SK-N-SH (cell line): ENCODE measurements at regions not wholly inside any gene's neighbourhood (a gene's known extent, or its start where the extent isn't known, plus 50 kb on each side); places are given as distances from the start of the nearest gene placed in this dataset.

Source experiments
- CTCF ChIA-PET: fragments of 300-600, 350-600 bp; formaldehyde crosslinking; extraction: SDS; loops from one replicate; lab custom pipeline; 2021; lab: Yijun Ruan, JAX
- POLR2A ChIA-PET: fragments of 350-600 bp; sonication (Branson Sonifier 250); formaldehyde crosslinking; extraction: SDS; loops from one replicate; lab custom pipeline; 2020; ENCODE audit warnings: antibody characterized with exemption, inconsistent platforms; lab: Yijun Ruan, JAX
- DNase-seq: peaks from one replicate; pipeline ENCODE4 v3.0.0; 2012
- H2AFZ ChIP-seq: fragments of 200-600 bp; sonication (generic); 2 replicates; pipeline ENCODE4 v1.8.1; 2016; ENCODE audit warnings: antibody characterized with exemption, mild to moderate bottlenecking, low read depth
- H3F3A ChIP-seq: fragments of 200-600 bp; sonication (generic); replicated peaks from 2 replicates; pipeline ENCODE3; 2016; ENCODE audit warnings: antibody characterized with exemption, mild to moderate bottlenecking; ENCODE audit not compliant: insufficient read depth
- H3K27ac ChIP-seq, 2 experiments: fragments of 200-500 bp in 1 of 2; fragments of 200-600 bp in 1 of 2; sonication (Bioruptor generic) in 1 of 2; sonication (generic), shearing (Covaris generic) in 1 of 2; 2 replicates each; pipeline versions ENCODE4 v1.5.1 to v1.6.1; 2014 to 2016; ENCODE audit warnings: low read depth in 2 of 2, inconsistent platforms in 1 of 2, low read length in 1 of 2, mild to moderate bottlenecking in 1 of 2, mixed read lengths in 1 of 2
- H3K27me3 ChIP-seq: fragments of 200-600 bp; sonication (generic), shearing (Covaris generic); 2 replicates; pipeline ENCODE4 v1.6.1; 2016; ENCODE audit warnings: mixed run types; ENCODE audit not compliant: insufficient read depth
- H3K36me3 ChIP-seq, 2 experiments: fragments of 200-500 bp in 1 of 2; fragments of 200-600 bp in 1 of 2; sonication (Bioruptor generic) in 1 of 2; sonication (generic) in 1 of 2; replicated peaks in 1 of 2; 2 replicates each; pipeline versions ENCODE3 to v1.5.1; 2014 to 2016; ENCODE audit warnings: low read length in 1 of 2, mild to moderate bottlenecking in 1 of 2; ENCODE audit not compliant: insufficient read depth in 2 of 2, control insufficient read depth in 1 of 2
- H3K4me1 ChIP-seq, 2 experiments: fragments of 200-500 bp in 1 of 2; fragments of 200-600 bp in 1 of 2; sonication (Bioruptor generic) in 1 of 2; sonication (generic), shearing (Covaris generic) in 1 of 2; 2 replicates each; pipeline versions ENCODE4 v1.5.1 to v1.6.1; 2014 to 2016; ENCODE audit warnings: low read depth in 1 of 2, low read length in 1 of 2, mixed run types in 1 of 2; ENCODE audit not compliant: insufficient read depth in 2 of 2, control insufficient read depth in 1 of 2
- H3K4me2 ChIP-seq: fragments of 200-600 bp; sonication (generic), shearing (Covaris generic); 2 replicates; pipeline ENCODE4 v1.6.1; 2017; ENCODE audit warnings: mixed run types
- H3K4me3 ChIP-seq, 2 experiments: fragments of 200-500 bp in 1 of 2; fragments of 200-600 bp in 1 of 2; sonication (Bioruptor generic) in 1 of 2; sonication (generic), shearing (Covaris generic) in 1 of 2; 2 replicates each; pipeline versions ENCODE4 v1.5.1 to v1.8.1; 2014 to 2016; ENCODE audit warnings: low read depth in 2 of 2, inconsistent platforms in 1 of 2, low read length in 1 of 2, mild to moderate bottlenecking in 1 of 2, mixed read lengths in 1 of 2, moderate library complexity in 1 of 2
- H3K79me2 ChIP-seq: fragments of 200-600 bp; sonication (generic); 2 replicates; pipeline ENCODE4 v1.8.1; 2017; ENCODE audit warnings: mild to moderate bottlenecking; ENCODE audit not compliant: insufficient read depth
- H3K9ac ChIP-seq: fragments of 200-600 bp; sonication (generic); 2 replicates; pipeline ENCODE4 v1.6.1; 2017; ENCODE audit warnings: mixed run types
- H3K9me2 ChIP-seq: fragments of 200-600 bp; sonication (generic); 2 replicates; pipeline ENCODE4 v1.6.1; 2017; ENCODE audit warnings: mixed run types
- H3K9me3 ChIP-seq: fragments of 200-600 bp; sonication (generic); 2 replicates; pipeline ENCODE4 v1.6.1; 2017; ENCODE audit warnings: mixed run types, mild to moderate bottlenecking, moderate library complexity
- H4K20me1 ChIP-seq: fragments of 200-600 bp; sonication (generic); 2 replicates; pipeline ENCODE4 v1.6.1; 2017; ENCODE audit warnings: mild to moderate bottlenecking, mixed run types; ENCODE audit not compliant: insufficient read depth
- CTCF ChIP-seq: fragments of 200-600 bp; sonication (generic); IDR thresholded peaks from 2 replicates; pipeline ENCODE4 v1.6.1; 2017; ENCODE audit warnings: antibody characterized with exemption, mild to moderate bottlenecking, moderate library complexity
- MAX ChIP-seq: IDR thresholded peaks from 2 replicates; pipeline ENCODE4 v1.4.0; 2012; ENCODE audit warnings: low read depth
- MXI1 ChIP-seq: IDR thresholded peaks from 2 replicates; pipeline ENCODE4 v1.6.1; 2012; ENCODE audit warnings: mild to moderate bottlenecking, low read depth, low read length, improper control_type of control experiment
- RAD21 ChIP-seq: IDR thresholded peaks from 2 replicates; pipeline ENCODE4 v1.6.1; 2012; ENCODE audit warnings: mild to moderate bottlenecking, low read length
- RCOR1 ChIP-seq: fragments of 150-350 bp; IDR thresholded peaks from 2 replicates; pipeline ENCODE4 v1.6.1; 2017; ENCODE audit warnings: antibody characterized with exemption, low read length
- RFX5 ChIP-seq: IDR thresholded peaks from 2 replicates; pipeline ENCODE4 v1.6.1; 2012; ENCODE audit warnings: mild to moderate bottlenecking, improper control_type of control experiment, low read length
- RXRA ChIP-seq: IDR thresholded peaks from 2 replicates; pipeline ENCODE4 v1.4.0; 2012; ENCODE audit warnings: low read depth, mild to moderate bottlenecking, borderline replicate concordance
- SIN3A ChIP-seq: IDR thresholded peaks from 2 replicates; pipeline ENCODE4 v1.6.1; 2012; ENCODE audit warnings: low read depth, mild to moderate bottlenecking, low read length, moderate library complexity, borderline replicate concordance
- TAF1 ChIP-seq: IDR thresholded peaks from 2 replicates; pipeline ENCODE4 v1.6.1; 2012; ENCODE audit warnings: low read depth, mild to moderate bottlenecking, low read length, moderate library complexity, borderline replicate concordance
- TCF12 ChIP-seq: IDR thresholded peaks from 2 replicates; pipeline ENCODE4 v1.4.0; 2012
- USF1 ChIP-seq: IDR thresholded peaks from 2 replicates; pipeline ENCODE4 v1.4.0; 2012; ENCODE audit warnings: low read depth, borderline replicate concordance
- USF2 ChIP-seq: fragments of 150-350 bp; IDR thresholded peaks from 2 replicates; pipeline ENCODE4 v1.6.1; 2017; ENCODE audit warnings: antibody characterized with exemption, low read length, low read depth, borderline replicate concordance
- ZBTB33 ChIP-seq: IDR thresholded peaks from 2 replicates; pipeline ENCODE4 v1.4.0; 2012; ENCODE audit warnings: low read depth, borderline replicate concordance
- WGBS: methylation state at CpG from one replicate; pipeline ENCODE4 v1.1.6; 2017; ENCODE audit warnings: low lambda C conversion rate; 5-methylcytosine and 5-hydroxymethylcytosine counted together
- TF ChIP-seq, protein P1 (sequence below): IDR thresholded peaks from 2 replicates; pipeline ENCODE4; 2012

- WGBS, result 76% methylated on average over 4 of the region's 4 CpGs
- H3K79me2 ChIP-seq, result no peaks in the 10 kb centered on the region
Observed at GRCh38 chr5:91635950-91636734, 253.0 kb upstream of the ARRDC3 start.

More at GRCh38 chr5:91635950-91636734, 253.0 kb upstream of the ARRDC3 start:
- no peaks in the 10 kb centered on the region for H3K9me2 ChIP-seq
- no peaks in the 10 kb centered on the region for H4K20me1 ChIP-seq
- no peak overlapping the region for H3K9ac ChIP-seq
- no peak overlapping the region for H3K27ac ChIP-seq
- H3K4me3 ChIP-seq, result no peak overlapping the region
- ChIA-PET POLR2A (no interaction called here), CTCF (no interaction called here)
- no peaks in the 10 kb centered on the region; a peak in 1 of 4 replicates for H3K4me1 ChIP-seq
- no peak for TF ChIP-seq MXI1
- no peak for TF ChIP-seq USF1
- TF ChIP-seq RFX5, result no peak
- TF ChIP-seq TAF1, result no peak
- TF ChIP-seq TCF12, result no peak
- TF ChIP-seq RCOR1, result no peak
- TF ChIP-seq SIN3A, result no peak
- no peak for TF ChIP-seq RXRA
- no peak for TF ChIP-seq MAX
- TF ChIP-seq RAD21, result no peak
- TF ChIP-seq CTCF, result no peak
- no peak for TF ChIP-seq USF2
- TF ChIP-seq ZBTB33, result no peak
- TF ChIP-seq, protein P1, sequence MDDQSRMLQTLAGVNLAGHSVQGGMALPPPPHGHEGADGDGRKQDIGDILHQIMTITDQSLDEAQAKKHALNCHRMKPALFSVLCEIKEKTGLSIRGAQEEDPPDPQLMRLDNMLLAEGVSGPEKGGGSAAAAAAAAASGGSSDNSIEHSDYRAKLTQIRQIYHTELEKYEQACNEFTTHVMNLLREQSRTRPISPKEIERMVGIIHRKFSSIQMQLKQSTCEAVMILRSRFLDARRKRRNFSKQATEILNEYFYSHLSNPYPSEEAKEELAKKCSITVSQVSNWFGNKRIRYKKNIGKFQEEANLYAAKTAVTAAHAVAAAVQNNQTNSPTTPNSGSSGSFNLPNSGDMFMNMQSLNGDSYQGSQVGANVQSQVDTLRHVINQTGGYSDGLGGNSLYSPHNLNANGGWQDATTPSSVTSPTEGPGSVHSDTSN, result no peak
- H2AFZ ChIP-seq, result no peak overlapping the region
- H3K36me3 ChIP-seq, result no peaks in the 10 kb centered on the region
- no peaks in the 10 kb centered on the region for H3F3A ChIP-seq
- H3K4me2 ChIP-seq, result no peak overlapping the region
- DNase-seq, result no peak
- H3K27me3 ChIP-seq, result no peaks in the 10 kb centered on the region
- H3K9me3 ChIP-seq, result no peaks in the 10 kb centered on the region
